ENCODE measurements at regions not wholly inside any gene's neighbourhood (a gene's known extent, or its start where the extent isn't known, plus 50 kb on each side); places are given as distances from the start of the nearest gene placed in this dataset.

DNA sequence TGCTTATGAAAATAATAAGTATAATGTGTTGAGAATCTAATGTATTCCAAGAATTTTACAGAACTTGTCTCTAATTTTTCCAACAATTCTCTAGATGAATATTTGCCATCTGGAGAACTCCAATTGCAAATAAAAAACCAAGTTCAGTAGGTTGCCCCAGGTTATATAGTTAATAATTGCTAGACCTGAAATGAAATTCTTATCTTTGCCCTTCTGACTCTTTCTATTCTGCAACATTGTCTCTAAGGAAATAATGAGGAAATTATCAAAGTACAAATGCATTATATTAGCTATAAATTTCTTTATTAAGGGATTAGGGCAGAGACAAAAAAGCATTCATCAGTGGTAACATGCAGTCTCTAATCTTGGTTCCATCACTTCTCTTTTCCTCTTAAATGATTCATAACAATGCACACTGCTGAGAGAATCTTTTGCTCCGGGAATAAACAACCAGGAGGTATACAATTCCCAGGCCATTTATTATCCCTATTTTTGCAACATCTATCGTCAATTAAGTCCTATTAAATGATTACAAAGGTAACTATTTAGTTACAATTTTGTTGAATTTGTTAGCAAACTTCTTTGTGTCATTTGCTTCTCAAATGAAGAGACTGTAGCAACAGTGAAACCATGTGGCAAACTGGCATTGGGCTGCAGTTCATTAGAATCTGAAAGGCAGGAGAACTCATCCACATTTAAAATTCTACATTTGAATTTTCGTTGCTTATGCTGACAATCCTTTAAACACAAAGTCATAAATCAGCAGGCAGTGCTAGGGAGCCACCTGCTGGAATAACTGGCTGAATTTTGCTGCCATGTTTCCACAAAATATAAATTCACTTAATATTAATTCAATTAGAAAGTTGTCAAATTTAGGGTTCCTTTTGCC is 349.6 kb downstream of the KIF2B start:
- Mint-ChIP-seq H3K36me3 (ENCODE audit: low read depth) (no peaks in the 10 kb centered on the region), H3K4me3 (no peak overlapping the region), H3K9me3 (no peaks in the 10 kb centered on the region), H3K27ac (no peak overlapping the region), H3K4me1 (no peaks in the 10 kb centered on the region), H3K27me3 (ENCODE audit: low read depth, poor library complexity) (no peaks in the 10 kb centered on the region)
- DNase-seq = peak; percentile 13
- TF ChIP-seq, protein P1, sequence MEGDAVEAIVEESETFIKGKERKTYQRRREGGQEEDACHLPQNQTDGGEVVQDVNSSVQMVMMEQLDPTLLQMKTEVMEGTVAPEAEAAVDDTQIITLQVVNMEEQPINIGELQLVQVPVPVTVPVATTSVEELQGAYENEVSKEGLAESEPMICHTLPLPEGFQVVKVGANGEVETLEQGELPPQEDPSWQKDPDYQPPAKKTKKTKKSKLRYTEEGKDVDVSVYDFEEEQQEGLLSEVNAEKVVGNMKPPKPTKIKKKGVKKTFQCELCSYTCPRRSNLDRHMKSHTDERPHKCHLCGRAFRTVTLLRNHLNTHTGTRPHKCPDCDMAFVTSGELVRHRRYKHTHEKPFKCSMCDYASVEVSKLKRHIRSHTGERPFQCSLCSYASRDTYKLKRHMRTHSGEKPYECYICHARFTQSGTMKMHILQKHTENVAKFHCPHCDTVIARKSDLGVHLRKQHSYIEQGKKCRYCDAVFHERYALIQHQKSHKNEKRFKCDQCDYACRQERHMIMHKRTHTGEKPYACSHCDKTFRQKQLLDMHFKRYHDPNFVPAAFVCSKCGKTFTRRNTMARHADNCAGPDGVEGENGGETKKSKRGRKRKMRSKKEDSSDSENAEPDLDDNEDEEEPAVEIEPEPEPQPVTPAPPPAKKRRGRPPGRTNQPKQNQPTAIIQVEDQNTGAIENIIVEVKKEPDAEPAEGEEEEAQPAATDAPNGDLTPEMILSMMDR (IDR thresholded peaks at IDR 0.05) = peak; percentile 33

DNA sequence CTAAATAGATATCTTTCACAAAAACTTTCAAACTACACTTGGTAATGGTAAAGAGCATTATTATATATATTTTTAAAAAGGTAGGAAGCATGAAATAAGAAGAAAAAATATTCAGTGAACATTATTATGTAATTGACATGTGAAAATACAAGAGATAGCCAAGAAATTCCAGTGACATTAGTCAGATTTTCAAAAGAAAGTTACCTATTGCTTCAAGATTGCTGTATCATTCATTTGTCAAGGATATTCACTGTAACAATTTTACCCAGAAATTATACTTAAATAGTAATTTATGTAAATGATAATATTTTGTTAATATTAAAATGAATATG is 350.2 kb downstream of the KIF2B start:
- H3K4me1 Mint-ChIP-seq = no peaks in the 10 kb centered on the region
- H3K27ac Mint-ChIP-seq = no peak overlapping the region
- H3K4me3 Mint-ChIP-seq = no peak overlapping the region

DNA sequence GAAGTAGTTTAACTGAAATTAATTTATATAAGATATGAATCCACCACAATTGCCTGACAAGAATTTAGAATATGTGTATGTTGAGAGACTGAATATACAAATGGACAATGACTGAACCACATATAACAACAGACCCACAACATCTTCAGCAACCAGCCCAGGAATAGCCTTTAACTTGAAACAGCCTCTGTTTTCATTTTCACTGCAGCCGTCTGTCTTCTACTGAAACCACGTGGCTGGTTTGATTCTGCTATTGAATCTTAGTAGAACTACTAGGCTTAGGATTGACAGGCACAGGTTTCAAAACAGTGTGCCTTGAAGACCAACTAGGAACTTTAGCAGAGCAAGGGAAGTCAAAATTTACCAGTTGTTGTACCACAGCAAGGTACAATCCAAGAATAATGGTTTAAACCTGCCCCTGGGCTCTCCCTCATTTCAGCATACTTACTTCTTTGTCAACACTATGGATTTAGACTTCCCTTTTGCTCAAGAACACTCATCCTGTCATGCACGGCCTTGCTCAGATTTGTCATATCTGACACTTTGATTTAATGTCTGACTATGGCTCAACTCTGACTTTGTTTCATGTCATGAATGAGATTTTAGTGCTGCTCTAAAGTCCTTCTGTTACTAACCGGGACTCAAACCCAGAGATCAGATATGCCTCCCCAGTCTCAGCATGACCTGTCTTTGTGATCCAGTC is 355.0 kb downstream of the KIF2B start:
- H3K36me3 Mint-ChIP-seq (ENCODE audit: low read depth) = no peaks in the 10 kb centered on the region
- no peaks in the 10 kb centered on the region for H3K9me3 Mint-ChIP-seq
- no peak overlapping the region for H3K27ac Mint-ChIP-seq
- no peak overlapping the region for H3K4me3 Mint-ChIP-seq
- no peaks in the 10 kb centered on the region for H3K27me3 Mint-ChIP-seq (ENCODE audit: low read depth, poor library complexity)
- no peaks in the 10 kb centered on the region for H3K4me1 Mint-ChIP-seq
- TF ChIP-seq, protein P1 (IDR thresholded peaks at IDR 0.05) = no peak
- no peak for DNase-seq

More for the DNA sequence above, 350.2 kb downstream of the KIF2B start:
- no peak for DNase-seq
- H3K27me3 Mint-ChIP-seq (ENCODE audit: low read depth, poor library complexity) = no peaks in the 10 kb centered on the region
- H3K36me3 Mint-ChIP-seq (ENCODE audit: low read depth) = no peaks in the 10 kb centered on the region
- TF ChIP-seq, protein P1 (IDR thresholded peaks at IDR 0.05) = no peak
- H3K9me3 Mint-ChIP-seq = no peaks in the 10 kb centered on the region

DNA sequence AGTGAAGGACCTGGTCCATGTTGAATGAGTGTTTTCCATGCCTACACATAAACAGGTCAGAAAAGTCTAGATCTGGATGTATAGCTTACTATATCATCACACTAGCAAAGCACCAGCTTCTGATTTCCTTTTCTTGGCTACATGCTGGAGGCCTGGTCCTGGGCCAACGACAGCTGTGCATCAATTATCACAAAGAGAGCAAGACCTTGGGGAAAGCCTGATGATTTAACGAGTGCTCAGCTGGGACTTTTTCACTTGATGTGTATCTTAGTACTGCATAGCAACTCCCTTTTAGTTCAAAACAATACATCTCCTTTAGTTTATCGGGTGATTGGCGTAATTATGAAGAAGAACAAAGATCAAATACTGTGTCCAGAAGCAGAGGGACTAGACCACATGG is 358.2 kb downstream of the KIF2B start:
- H3K4me3 Mint-ChIP-seq = no peak overlapping the region
- no peaks in the 10 kb centered on the region for H3K4me1 Mint-ChIP-seq
- H3K36me3 Mint-ChIP-seq (ENCODE audit: low read depth) = no peaks in the 10 kb centered on the region
- H3K9me3 Mint-ChIP-seq = no peaks in the 10 kb centered on the region
- H3K27me3 Mint-ChIP-seq (ENCODE audit: low read depth, poor library complexity) = no peaks in the 10 kb centered on the region
- no peak overlapping the region for H3K27ac Mint-ChIP-seq
- no peak for DNase-seq
- TF ChIP-seq, protein P1 (IDR thresholded peaks at IDR 0.05) = no peak

DNA sequence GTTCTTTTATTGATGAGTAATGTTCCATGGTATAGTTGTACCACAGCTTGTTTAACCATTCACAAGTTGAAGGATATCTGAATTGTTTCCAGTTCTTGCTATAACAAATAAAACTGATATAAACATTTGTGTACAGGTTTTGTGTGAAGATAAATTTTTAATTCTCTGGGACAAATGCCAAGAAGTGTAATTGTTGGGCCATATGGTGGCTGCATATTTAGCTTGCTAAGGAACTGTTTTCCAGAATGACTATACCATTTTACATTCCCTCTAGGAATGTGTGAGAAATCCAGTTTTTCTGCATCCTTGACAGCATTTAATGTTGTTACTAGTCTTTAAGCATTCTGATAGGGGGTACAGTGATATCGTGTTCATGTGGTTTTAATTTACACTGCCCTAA is 368.5 kb downstream of the KIF2B start:
- TF ChIP-seq, protein P1 (IDR thresholded peaks at IDR 0.05) = no peak
- no peak for DNase-seq
- no peak overlapping the region for H3K27ac Mint-ChIP-seq
- H3K4me1 Mint-ChIP-seq = peaks cover 4% of the 10 kb centered on the region
- no peaks in the 10 kb centered on the region for H3K27me3 Mint-ChIP-seq (ENCODE audit: low read depth, poor library complexity)
- no peak overlapping the region for H3K4me3 Mint-ChIP-seq
- no peaks in the 10 kb centered on the region for H3K36me3 Mint-ChIP-seq (ENCODE audit: low read depth)
- peaks cover 6% of the 10 kb centered on the region for H3K9me3 Mint-ChIP-seq
